Activated CD4-positive, alpha-beta T cell treated with anti-CD3 and anti-CD28 coated beads, Interleukin-2, Interleukin-6, amounts not matched to agents 100 ng/mL and 50 ng/mL, durations not matched to agents 16 hours and 8 hours (primary cell): ENCODE measurements at regions not wholly inside any gene's neighbourhood (a gene's known extent, or its start where the extent isn't known, plus 50 kb on each side); places are given as distances from the start of the nearest gene placed in this dataset.

Source experiments
- DNase-seq: peaks from one replicate; pipeline ENCODE4 v3.0.0-alpha.2; 2020

DNA sequence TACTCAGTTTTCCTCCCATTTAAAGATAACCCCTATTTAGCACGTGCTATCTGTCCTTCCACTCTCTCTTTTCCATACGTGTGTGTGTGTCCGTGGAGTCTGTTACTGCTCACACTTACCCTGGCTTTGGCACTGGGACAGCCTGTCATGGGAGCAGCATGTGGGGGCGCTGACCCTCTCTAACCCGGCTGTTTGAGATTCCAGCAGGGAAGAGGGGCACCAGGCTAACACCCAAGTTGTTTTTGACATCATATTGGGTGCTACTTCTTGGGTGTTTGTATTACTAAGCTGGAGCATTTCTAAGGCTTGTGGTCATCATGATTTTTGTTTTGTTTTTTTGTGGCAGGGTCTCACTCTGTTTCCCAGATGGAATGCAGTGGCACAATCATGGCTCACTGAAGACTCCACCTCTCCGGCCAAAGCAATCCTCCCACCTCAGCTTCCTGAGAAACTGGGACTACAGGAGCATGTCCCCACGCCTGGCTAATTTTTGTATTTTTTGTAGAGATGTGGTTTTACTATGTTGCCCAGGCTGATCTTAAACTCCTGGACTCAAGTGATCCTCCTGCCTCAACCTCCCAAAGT, 56.9 kb upstream of the SIMC1 start:
- no peak for DNase-seq

DNA sequence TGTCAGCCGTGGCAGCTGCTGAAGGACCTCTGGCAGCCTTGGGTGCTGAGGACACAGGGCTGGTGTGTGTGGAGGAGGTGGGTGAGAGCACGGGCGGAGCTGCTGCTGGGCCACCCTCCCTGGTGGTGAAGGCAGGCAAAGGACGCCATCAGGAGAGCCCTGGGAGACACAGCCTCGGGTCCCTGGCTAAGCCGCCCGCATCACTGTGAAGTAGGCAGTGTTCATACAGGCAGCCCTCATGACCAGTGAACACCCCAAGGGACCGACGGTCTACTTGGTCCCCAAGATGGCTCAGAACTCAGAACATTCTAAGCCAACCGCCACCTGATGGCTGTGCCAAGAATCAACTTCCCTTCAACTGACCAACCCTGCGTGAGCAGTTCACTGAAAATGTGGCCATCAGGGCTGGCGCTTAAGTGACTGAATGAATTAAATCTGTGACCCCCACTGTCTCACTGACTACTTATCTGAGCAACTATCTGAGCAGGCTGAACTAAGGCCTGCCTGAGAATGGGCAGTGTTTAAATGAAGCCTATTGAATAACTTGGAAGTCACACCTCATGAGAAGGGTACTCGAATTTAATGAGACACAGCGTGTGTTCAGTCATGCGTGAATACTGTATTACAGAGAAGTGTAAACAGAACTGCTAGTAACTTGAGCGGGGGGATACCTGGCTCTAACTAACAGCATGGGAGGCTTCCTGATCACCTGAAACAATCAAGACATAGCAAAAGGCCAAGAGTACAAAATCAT, 54.7 kb upstream of the SIMC1 start:
- DNase-seq: no peak

DNA sequence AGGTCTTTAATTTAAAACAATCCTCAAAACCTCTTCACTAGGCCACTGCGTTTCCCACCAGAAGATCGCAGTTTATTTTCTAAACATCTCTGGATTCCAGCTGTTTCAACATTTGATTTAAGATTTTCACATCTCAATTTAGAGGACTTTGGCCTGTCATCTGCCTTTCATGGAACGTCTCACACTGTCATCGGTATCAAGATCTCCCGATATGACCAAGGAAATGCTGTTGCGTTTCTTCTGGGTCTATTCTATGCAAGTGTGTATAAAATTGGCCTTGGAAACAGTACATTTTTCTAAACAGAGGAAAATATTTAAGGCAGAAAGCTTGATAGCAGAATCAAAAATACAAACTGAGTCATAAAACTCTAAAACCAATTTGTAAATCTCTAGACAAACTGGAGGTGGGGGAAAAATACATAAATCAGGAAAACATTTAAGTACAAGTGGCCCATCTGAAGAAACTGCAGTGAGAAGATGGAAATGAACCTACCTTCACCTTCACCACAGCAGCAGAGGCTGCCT, 53.6 kb upstream of the SIMC1 start:
- no peak for DNase-seq

DNA sequence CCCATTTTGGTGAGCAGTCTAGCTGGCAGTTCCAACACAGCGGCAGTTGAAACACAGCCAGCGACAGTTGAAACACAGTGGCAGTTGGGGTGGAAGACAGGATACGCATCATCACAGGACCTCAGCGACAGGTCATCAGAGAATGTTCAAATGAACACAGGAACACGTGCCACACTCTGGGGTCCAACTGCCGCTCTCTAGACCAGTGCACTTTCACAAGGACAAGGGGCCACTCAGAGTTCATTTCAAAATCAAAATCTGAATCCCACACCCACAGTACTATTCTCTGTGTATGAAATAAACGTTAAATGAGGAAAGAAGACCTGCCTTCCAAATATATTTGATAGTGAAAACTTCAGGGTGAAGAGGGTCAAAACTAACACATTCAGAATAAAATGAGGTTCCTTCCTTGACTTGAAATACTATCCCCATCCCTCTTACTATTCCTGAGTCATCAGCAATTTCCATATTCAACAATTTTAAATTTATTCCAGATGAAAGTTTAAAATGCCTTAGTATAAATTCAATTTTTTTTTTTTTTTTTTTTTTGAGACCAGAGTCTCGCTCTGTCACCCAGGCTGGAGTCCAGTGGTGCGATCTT, 53.0 kb upstream of the SIMC1 start:
- no peak for DNase-seq

DNA sequence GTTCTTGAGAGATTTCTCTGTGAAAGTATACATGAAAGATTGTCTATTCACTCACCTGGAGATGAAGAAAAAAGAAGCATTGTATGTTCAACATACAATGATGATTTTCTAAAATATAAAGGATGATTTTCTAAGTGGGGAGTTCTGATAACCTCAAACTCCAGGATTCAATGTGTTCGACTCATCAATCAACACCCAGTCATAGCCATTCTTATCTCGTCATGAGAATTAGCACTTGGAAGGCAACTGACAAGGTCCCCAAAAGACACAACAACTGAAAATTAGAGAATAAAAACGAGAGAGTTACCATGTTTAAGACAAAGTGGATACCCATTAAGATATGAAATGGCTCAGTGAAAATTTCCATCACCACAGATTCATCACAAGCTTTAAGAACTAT, 52.1 kb upstream of the SIMC1 start:
- no peak for DNase-seq

DNA sequence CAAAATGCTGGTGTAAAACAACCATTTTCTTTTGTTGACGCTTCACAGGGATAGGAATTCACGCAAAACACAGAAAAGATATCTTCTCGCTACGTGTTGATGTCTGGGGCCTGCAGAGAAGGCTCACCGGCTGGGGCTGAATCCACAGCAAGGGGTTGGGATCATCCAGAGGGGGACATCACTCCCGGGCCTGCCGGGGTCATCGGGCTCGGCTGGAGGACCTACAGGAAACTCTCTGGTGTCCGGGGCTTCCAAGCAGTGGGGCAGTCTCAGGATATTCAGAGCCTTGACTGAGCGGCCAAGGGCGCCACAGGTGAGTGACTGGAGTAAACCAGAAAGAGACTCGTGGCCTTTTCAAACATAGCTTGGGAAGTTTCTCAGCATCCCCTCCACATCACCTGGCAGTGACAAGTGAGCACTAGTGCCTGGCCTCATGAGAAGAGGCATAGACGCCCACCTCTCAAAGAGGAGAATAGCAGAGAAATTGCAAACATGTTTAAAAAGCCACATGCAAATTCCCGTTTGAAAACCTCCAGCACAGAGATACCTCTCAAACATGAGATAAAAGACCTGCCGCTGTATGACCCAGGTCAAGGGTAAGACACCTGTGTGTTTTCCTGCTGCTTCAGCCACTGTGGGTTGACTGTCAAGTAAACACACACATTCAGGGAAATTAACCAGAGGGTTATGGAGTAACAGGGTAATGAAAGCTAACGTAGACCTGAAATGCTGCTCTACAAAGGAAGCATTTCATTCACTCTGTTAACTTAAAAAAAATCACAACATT, 50.8 kb upstream of the SIMC1 start:
- DNase-seq: no peak

DNA sequence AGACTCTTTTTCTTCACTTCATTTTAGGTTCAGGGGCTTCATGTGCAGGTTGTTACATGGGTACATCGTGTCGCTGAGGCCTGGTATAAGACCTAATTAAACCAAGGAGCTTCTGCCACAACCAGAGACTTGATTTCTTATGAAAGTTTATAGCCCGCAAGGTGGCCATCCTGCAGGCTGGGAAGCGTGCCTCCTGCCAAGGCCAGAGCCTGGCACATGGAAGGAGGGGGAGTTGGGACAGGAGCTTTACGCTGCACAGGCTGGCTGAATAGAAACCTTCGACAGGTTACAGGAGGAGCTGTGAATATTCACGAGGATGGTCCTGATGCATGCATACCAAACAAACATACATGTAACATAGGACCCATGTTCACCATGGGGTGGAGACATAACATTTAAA, 50.1 kb upstream of the SIMC1 start:
- no peak for DNase-seq
